GM23248 (cell line): ENCODE measurements at regions not wholly inside any gene's neighbourhood (a gene's known extent, or its start where the extent isn't known, plus 50 kb on each side); places are given as distances from the start of the nearest gene placed in this dataset.

Source experiments
- DNase-seq: peaks from one replicate; pipeline ENCODE4 v3.0.0-alpha.2; 2015
- H2AFZ ChIP-seq: fragments of 200-600 bp; sonication (generic); 2 replicates; pipeline ENCODE4 v1.6.1; 2016; ENCODE audit warnings: antibody characterized with exemption
- H3F3A ChIP-seq: fragments of 200-600 bp; sonication (generic); 2 replicates; pipeline ENCODE4 v1.6.1; 2016; ENCODE audit warnings: mild to moderate bottlenecking, antibody characterized with exemption, mixed run types; ENCODE audit not compliant: insufficient read depth
- H3K27ac ChIP-seq: fragments of 200-600 bp; sonication (generic); 2 replicates; pipeline ENCODE4 v1.5.1; 2016; ENCODE audit warnings: mild to moderate bottlenecking
- H3K27me3 ChIP-seq: fragments of 200-600 bp; sonication (generic); replicated peaks from 2 replicates; pipeline ENCODE4 v1.6.1; 2016; ENCODE audit warnings: mild to moderate bottlenecking; ENCODE audit not compliant: insufficient read depth
- H3K36me3 ChIP-seq: fragments of 200-600 bp; sonication (generic); 2 replicates; pipeline ENCODE4 v1.6.1; 2016; ENCODE audit warnings: low read depth, mild to moderate bottlenecking
- H3K4me1 ChIP-seq: fragments of 200-600 bp; sonication (generic); 2 replicates; pipeline ENCODE4 v1.6.1; 2016; ENCODE audit warnings: mild to moderate bottlenecking; ENCODE audit not compliant: insufficient read depth
- H3K4me2 ChIP-seq: fragments of 200-600 bp; sonication (generic); one replicate; pipeline ENCODE4 v1.6.1; 2016; ENCODE audit warnings: mild to moderate bottlenecking; ENCODE audit not compliant: unreplicated experiment
- H3K4me3 ChIP-seq: fragments of 200-600 bp; sonication (generic); 2 replicates; pipeline ENCODE4 v1.5.1; 2016; ENCODE audit warnings: mild to moderate bottlenecking
- H3K79me2 ChIP-seq: fragments of 200-600 bp; sonication (generic); 2 replicates; pipeline ENCODE4 v1.6.1; 2016; ENCODE audit warnings: mild to moderate bottlenecking; ENCODE audit not compliant: insufficient read depth
- H3K9ac ChIP-seq: fragments of 200-600 bp; sonication (generic); 2 replicates; pipeline ENCODE4 v1.6.1; 2016; ENCODE audit warnings: mild to moderate bottlenecking
- H3K9me2 ChIP-seq: fragments of 200-600 bp; sonication (generic); 2 replicates; pipeline ENCODE4 v1.6.1; 2016; ENCODE audit warnings: mixed run types, mild to moderate bottlenecking, moderate library complexity; ENCODE audit not compliant: insufficient read depth
- H3K9me3 ChIP-seq: fragments of 200-600 bp; sonication (generic); one replicate; pipeline ENCODE4 v1.6.1; 2017; ENCODE audit warnings: low read depth
- H4K20me1 ChIP-seq: fragments of 200-600 bp; sonication (generic); 2 replicates; pipeline ENCODE4 v1.6.0; 2016; ENCODE audit not compliant: insufficient read depth
- EZH2 ChIP-seq: fragments of 200-600 bp; sonication (generic); IDR thresholded peaks from 2 replicates; pipeline ENCODE4 v1.6.1; 2018; ENCODE audit warnings: antibody characterized with exemption, mild to moderate bottlenecking; ENCODE audit not compliant: insufficient read depth, poor library complexity, severe bottlenecking
- EZH2phosphoT487 ChIP-seq: fragments of 200-600 bp; sonication (generic); IDR thresholded peaks from 2 replicates; pipeline ENCODE4 v1.6.1; 2018; ENCODE audit warnings: antibody characterized with exemption, moderate library complexity, mild to moderate bottlenecking, low read depth; ENCODE audit not compliant: insufficient read depth
- WGBS, 2 experiments: methylation state at CpG; one replicate each; pipeline ENCODE4 v1.1.6; 2015 to 2017; ENCODE audit warnings: low lambda C conversion rate in 2 of 2, low coverage in 1 of 2; ENCODE audit errors: missing lambda C conversion rate in 2 of 2; 5-methylcytosine and 5-hydroxymethylcytosine counted together
- in situ Hi-C: fragments of 300-500 bp; cut with MboI; formaldehyde crosslinking; loops from 2 replicates; pipeline ENCODE4 v1.15.0; 2020

DNA sequence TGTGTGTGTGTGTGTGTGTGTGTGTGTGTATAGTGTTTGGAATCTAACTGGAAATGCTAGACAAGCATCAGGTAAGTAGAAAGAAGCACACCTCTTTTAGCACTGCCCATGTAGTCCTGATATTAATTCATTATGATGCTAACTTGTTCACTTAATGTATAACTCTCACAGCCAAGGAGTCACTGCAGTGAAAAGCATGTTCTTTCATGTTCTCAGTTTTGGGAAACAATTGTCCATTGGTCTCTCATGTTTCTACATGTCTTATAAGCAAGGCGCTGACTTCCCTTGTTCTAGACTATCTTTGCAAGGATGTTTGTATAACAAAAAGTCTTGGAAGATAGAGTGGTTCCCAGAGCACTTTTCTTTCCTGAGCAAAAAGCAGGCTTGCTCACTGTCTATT is 148.8 kb upstream of the TNPO1 start:
- Histone ChIP-seq H3K9ac (no peak overlapping the region), H3F3A (no peaks in the 10 kb centered on the region), H3K79me2 (no peaks in the 10 kb centered on the region), H3K36me3 (no peaks in the 10 kb centered on the region), H3K4me3 (no peak overlapping the region), H4K20me1 (no peaks in the 10 kb centered on the region), H3K27ac (no peak overlapping the region), H2AFZ (no peak overlapping the region), H3K4me1 (no peaks in the 10 kb centered on the region), H3K27me3 (peaks cover 11% of the 10 kb centered on the region; the same call in 1 of the 2 replicates), H3K4me2 (no peak overlapping the region), H3K9me3 (no peaks in the 10 kb centered on the region), H3K9me2 (no peaks in the 10 kb centered on the region)
- no peak for DNase-seq
- TF ChIP-seq EZH2: no peak
- TF ChIP-seq EZH2phosphoT487: no peak
- in situ Hi-C loops: no loop called here
- 60 to 90% methylated on average over 1 of the region's 1 CpG for WGBS, 2 experiments

DNA sequence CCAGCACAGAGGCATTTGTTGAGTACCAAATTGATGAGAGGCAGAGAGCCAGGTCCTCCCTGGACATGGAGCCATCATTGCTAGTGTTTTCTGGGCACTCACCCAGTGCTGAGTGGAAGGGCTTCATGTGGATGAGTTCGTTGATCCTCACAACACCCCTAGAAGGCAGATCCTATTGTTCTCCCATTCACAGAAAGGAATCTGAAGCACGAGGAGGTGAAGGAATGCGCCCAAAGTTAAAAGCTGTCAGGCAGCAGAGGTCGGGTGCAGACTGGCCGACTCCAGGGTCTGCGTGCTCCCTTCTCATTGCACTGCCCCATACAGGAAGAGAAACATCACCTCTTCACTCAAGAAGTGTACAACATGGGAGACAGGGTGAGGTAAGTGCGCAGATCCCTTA is 153.5 kb upstream of the TNPO1 start:
- DNase-seq: no peak
- no peak overlapping the region for H3K27ac ChIP-seq
- no peak overlapping the region for H3K9ac ChIP-seq
- no peak overlapping the region for H3K4me2 ChIP-seq
- no peak overlapping the region for H3K4me3 ChIP-seq
- H3K27me3 ChIP-seq: no peaks in the 10 kb centered on the region
- no peaks in the 10 kb centered on the region for H3K9me2 ChIP-seq
- 72 to 88% methylated on average over 7 of the region's 7 CpGs for WGBS, 2 experiments
- H4K20me1 ChIP-seq: no peaks in the 10 kb centered on the region
- TF ChIP-seq EZH2: no peak
- TF ChIP-seq EZH2phosphoT487: no peak
- no peak overlapping the region for H2AFZ ChIP-seq
- no peaks in the 10 kb centered on the region for H3K36me3 ChIP-seq
- H3K4me1 ChIP-seq: no peaks in the 10 kb centered on the region
- in situ Hi-C loops: no loop called here
- no peaks in the 10 kb centered on the region for H3F3A ChIP-seq
- H3K79me2 ChIP-seq: no peaks in the 10 kb centered on the region
- H3K9me3 ChIP-seq: no peaks in the 10 kb centered on the region

DNA sequence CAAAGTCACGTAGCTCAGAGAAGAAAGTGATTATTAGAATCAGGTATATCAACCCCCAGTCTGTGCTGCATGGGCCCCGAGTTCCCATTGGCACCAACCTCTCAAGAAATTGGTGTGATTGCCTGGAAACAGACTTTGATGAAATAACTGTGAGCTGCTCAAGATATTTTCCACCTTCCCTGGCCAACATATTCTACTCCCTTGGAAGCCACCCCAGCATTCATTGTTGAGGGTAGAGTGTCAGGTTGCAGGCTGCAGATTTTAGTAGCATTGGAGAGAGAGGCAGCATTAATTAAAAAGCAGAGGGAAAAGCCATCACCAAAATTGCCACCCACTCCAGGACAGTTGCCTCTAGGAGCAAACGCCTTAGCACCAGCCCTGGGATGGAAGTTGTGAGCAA is 154.2 kb upstream of the TNPO1 start:
- no peaks in the 10 kb centered on the region for H4K20me1 ChIP-seq
- H3K9me3 ChIP-seq: no peaks in the 10 kb centered on the region
- H3K9me2 ChIP-seq: no peaks in the 10 kb centered on the region
- H3K4me3 ChIP-seq: no peak overlapping the region
- H3K36me3 ChIP-seq: no peaks in the 10 kb centered on the region
- no peak overlapping the region for H3K4me2 ChIP-seq
- no peak for DNase-seq
- no peak overlapping the region for H3K9ac ChIP-seq
- no peaks in the 10 kb centered on the region for H3K27me3 ChIP-seq
- in situ Hi-C loops: no loop called here
- WGBS, 2 experiments: 27 to 33% methylated on average over 3 of the region's 3 CpGs
- H3K27ac ChIP-seq: no peak overlapping the region
- no peaks in the 10 kb centered on the region for H3F3A ChIP-seq
- TF ChIP-seq EZH2phosphoT487 (no peak), EZH2 (no peak)
- H2AFZ ChIP-seq: no peak overlapping the region
- no peaks in the 10 kb centered on the region for H3K79me2 ChIP-seq
- H3K4me1 ChIP-seq: no peaks in the 10 kb centered on the region

DNA sequence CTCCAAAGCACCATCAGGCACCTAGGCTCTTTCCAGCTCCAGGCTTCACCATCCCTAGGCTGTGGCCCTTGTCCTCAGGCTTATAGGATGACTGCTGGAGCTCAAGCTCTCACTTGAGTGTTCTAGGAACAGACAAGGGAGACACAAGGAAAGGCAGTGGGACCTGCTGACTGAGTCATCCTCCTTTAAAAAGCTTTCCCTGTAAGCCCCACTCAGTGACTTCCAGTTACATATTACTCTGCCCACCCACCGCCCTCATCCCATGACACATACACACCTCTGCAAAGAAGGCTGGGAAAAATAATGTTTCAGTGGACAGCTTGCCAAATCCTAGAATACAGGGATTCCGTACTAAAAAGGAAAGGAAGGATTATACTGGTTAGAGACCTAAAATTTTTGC is 154.2 kb upstream of the ZNF366 start:
- 61 to 68% methylated on average over 2 of the region's 2 CpGs for WGBS, 2 experiments
- in situ Hi-C loops: no loop called here
- peak; percentile 51 for DNase-seq
- Histone ChIP-seq H4K20me1 (no peaks in the 10 kb centered on the region), H3K36me3 (no peaks in the 10 kb centered on the region), H3K4me3 (no peak overlapping the region), H3K9me2 (no peaks in the 10 kb centered on the region), H3K4me2 (no peak overlapping the region), H2AFZ (no peak overlapping the region), H3K9me3 (no peaks in the 10 kb centered on the region), H3K27me3 (no peaks in the 10 kb centered on the region; the same call in 1 of the 2 replicates), H3K79me2 (no peaks in the 10 kb centered on the region), H3K9ac (no peak overlapping the region), H3K4me1 (no peaks in the 10 kb centered on the region), H3K27ac (no peak overlapping the region), H3F3A (no peaks in the 10 kb centered on the region)
- TF ChIP-seq EZH2 (no peak), EZH2phosphoT487 (no peak)

DNA sequence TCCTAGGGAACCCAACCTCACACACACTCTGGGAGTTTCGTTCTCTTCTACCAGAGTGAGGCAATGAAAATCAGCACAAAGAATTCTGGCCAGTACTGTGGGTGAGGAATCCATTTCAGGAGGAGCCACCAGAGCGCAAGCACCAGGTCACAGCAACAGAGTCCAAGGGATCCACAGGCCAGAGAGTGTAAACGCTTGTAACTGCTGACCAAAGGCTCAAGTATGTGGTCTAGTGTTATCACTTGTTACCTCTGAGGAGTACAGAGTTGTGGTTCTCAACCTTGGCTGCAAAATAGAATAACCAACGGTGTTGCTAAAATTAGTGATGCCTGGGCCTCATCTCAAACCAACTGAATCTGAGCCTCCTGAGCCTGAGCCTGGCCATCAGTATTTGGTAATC is 152.5 kb upstream of the ZNF366 start:
- Histone ChIP-seq H3K4me3 (no peak overlapping the region), H3K4me1 (no peaks in the 10 kb centered on the region), H4K20me1 (no peaks in the 10 kb centered on the region), H3K36me3 (no peaks in the 10 kb centered on the region), H3K9ac (no peak overlapping the region), H3K9me2 (no peaks in the 10 kb centered on the region), H3K27ac (no peak overlapping the region), H3K27me3 (no peaks in the 10 kb centered on the region; the same call in 1 of the 2 replicates), H3K4me2 (no peak overlapping the region), H3F3A (no peaks in the 10 kb centered on the region), H2AFZ (no peak overlapping the region), H3K79me2 (no peaks in the 10 kb centered on the region), H3K9me3 (no peaks in the 10 kb centered on the region)
- 79 to 84% methylated on average over 4 of the region's 4 CpGs for WGBS, 2 experiments
- in situ Hi-C loops: no loop called here
- TF ChIP-seq EZH2phosphoT487: no peak
- TF ChIP-seq EZH2: no peak
- no peak for DNase-seq
